ENCODE measurements at regions not wholly inside any gene's neighbourhood (a gene's known extent, or its start where the extent isn't known, plus 50 kb on each side); places are given as distances from the start of the nearest gene placed in this dataset.

DNA sequence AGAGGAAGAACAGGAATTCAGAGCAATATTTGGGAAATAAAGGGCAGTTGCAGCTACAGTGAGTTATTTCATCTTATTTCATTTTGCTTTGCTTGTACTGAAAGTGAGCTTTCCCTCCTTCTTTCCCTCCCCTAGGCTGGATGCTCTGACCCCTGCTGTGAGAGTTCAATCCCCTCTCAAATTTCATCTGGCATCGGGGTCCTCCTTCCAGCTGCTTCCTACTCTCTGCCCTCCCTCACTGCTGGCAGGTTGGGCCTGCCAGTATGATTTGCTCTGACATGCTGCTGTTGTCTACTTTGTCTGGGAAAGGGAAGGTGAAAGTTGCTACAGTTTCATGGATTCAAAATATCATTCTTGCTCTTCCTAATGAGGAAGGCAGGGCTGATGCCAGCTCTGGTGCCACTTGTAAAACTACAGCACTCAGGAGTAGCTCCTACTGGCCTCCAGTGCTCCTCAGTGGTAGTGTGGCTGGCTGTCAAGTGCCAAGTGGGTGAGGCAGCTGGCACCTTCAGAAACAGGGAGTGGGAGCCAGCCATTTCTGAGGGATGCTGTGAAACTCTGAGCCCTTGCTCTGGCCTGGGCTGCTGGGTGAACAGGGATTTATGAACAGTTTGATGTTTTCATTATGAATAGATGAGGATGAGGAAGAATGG is 408.6 kb downstream of the HAPSTR1 start (continued):
- TF ChIP-seq, protein P1, sequence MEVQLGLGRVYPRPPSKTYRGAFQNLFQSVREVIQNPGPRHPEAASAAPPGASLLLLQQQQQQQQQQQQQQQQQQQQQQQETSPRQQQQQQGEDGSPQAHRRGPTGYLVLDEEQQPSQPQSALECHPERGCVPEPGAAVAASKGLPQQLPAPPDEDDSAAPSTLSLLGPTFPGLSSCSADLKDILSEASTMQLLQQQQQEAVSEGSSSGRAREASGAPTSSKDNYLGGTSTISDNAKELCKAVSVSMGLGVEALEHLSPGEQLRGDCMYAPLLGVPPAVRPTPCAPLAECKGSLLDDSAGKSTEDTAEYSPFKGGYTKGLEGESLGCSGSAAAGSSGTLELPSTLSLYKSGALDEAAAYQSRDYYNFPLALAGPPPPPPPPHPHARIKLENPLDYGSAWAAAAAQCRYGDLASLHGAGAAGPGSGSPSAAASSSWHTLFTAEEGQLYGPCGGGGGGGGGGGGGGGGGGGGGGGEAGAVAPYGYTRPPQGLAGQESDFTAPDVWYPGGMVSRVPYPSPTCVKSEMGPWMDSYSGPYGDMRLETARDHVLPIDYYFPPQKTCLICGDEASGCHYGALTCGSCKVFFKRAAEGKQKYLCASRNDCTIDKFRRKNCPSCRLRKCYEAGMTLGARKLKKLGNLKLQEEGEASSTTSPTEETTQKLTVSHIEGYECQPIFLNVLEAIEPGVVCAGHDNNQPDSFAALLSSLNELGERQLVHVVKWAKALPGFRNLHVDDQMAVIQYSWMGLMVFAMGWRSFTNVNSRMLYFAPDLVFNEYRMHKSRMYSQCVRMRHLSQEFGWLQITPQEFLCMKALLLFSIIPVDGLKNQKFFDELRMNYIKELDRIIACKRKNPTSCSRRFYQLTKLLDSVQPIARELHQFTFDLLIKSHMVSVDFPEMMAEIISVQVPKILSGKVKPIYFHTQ (CRISPR knock-in tag; IDR thresholded peaks at IDR 0.05) = no peak

DNA sequence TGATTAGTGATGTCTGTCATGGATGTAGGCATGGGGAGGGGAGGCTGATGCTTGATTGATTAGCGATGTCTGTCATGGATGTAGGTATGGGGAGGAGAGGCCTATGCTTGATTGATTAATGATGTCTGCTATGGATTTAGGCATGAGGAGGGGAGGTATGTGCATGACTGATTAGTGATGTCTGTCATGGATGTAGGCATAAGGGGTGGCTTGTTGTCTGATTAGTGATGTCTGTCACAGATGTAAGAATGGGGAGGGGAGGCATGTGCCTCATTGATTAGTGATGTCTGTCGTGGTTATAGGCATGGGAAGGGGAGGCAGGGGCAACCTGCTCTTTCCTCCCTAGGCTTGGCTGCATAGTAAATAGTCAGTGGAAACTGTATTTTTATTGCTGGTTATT is 409.4 kb downstream of the HAPSTR1 start:
- ATAC-seq (no peak; the same call in 1 of the 2 replicates), DNase-seq (ENCODE audit: low spot score) (no peak)
- peaks cover 38% of the 10 kb centered on the region for H3K4me1 Mint-ChIP-seq
- ChIA-PET CTCF (no interaction called here), POLR2A (no interaction called here)
- peaks cover 22% of the 10 kb centered on the region for H3K9me3 Mint-ChIP-seq
- TF ChIP-seq, protein P2, sequence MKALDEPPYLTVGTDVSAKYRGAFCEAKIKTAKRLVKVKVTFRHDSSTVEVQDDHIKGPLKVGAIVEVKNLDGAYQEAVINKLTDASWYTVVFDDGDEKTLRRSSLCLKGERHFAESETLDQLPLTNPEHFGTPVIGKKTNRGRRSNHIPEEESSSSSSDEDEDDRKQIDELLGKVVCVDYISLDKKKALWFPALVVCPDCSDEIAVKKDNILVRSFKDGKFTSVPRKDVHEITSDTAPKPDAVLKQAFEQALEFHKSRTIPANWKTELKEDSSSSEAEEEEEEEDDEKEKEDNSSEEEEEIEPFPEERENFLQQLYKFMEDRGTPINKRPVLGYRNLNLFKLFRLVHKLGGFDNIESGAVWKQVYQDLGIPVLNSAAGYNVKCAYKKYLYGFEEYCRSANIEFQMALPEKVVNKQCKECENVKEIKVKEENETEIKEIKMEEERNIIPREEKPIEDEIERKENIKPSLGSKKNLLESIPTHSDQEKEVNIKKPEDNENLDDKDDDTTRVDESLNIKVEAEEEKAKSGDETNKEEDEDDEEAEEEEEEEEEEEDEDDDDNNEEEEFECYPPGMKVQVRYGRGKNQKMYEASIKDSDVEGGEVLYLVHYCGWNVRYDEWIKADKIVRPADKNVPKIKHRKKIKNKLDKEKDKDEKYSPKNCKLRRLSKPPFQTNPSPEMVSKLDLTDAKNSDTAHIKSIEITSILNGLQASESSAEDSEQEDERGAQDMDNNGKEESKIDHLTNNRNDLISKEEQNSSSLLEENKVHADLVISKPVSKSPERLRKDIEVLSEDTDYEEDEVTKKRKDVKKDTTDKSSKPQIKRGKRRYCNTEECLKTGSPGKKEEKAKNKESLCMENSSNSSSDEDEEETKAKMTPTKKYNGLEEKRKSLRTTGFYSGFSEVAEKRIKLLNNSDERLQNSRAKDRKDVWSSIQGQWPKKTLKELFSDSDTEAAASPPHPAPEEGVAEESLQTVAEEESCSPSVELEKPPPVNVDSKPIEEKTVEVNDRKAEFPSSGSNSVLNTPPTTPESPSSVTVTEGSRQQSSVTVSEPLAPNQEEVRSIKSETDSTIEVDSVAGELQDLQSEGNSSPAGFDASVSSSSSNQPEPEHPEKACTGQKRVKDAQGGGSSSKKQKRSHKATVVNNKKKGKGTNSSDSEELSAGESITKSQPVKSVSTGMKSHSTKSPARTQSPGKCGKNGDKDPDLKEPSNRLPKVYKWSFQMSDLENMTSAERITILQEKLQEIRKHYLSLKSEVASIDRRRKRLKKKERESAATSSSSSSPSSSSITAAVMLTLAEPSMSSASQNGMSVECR (CRISPR knock-in tag; IDR thresholded peaks at IDR 0.05; ENCODE audit: borderline replicate concordance) = no peak
- TF ChIP-seq, protein P1 (CRISPR knock-in tag; IDR thresholded peaks at IDR 0.05) = no peak
- TF ChIP-seq ZNF138 (CRISPR knock-in tag; conservative IDR thresholded peaks at IDR 0.05) = no peak
- TF ChIP-seq, protein P3, sequence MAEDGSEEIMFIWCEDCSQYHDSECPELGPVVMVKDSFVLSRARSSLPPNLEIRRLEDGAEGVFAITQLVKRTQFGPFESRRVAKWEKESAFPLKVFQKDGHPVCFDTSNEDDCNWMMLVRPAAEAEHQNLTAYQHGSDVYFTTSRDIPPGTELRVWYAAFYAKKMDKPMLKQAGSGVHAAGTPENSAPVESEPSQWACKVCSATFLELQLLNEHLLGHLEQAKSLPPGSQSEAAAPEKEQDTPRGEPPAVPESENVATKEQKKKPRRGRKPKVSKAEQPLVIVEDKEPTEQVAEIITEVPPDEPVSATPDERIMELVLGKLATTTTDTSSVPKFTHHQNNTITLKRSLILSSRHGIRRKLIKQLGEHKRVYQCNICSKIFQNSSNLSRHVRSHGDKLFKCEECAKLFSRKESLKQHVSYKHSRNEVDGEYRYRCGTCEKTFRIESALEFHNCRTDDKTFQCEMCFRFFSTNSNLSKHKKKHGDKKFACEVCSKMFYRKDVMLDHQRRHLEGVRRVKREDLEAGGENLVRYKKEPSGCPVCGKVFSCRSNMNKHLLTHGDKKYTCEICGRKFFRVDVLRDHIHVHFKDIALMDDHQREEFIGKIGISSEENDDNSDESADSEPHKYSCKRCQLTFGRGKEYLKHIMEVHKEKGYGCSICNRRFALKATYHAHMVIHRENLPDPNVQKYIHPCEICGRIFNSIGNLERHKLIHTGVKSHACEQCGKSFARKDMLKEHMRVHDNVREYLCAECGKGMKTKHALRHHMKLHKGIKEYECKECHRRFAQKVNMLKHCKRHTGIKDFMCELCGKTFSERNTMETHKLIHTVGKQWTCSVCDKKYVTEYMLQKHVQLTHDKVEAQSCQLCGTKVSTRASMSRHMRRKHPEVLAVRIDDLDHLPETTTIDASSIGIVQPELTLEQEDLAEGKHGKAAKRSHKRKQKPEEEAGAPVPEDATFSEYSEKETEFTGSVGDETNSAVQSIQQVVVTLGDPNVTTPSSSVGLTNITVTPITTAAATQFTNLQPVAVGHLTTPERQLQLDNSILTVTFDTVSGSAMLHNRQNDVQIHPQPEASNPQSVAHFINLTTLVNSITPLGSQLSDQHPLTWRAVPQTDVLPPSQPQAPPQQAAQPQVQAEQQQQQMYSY (CRISPR knock-in tag; IDR thresholded peaks at IDR 0.05) = no peak
- TF ChIP-seq, protein P4, sequence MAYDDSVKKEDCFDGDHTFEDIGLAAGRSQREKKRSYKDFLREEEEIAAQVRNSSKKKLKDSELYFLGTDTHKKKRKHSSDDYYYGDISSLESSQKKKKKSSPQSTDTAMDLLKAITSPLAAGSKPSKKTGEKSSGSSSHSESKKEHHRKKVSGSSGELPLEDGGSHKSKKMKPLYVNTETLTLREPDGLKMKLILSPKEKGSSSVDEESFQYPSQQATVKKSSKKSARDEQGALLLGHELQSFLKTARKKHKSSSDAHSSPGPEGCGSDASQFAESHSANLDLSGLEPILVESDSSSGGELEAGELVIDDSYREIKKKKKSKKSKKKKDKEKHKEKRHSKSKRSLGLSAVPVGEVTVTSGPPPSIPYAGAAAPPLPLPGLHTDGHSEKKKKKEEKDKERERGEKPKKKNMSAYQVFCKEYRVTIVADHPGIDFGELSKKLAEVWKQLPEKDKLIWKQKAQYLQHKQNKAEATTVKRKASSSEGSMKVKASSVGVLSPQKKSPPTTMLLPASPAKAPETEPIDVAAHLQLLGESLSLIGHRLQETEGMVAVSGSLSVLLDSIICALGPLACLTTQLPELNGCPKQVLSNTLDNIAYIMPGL (CRISPR knock-in tag; IDR thresholded peaks at IDR 0.05) = no peak
- TF ChIP-seq, protein P5, sequence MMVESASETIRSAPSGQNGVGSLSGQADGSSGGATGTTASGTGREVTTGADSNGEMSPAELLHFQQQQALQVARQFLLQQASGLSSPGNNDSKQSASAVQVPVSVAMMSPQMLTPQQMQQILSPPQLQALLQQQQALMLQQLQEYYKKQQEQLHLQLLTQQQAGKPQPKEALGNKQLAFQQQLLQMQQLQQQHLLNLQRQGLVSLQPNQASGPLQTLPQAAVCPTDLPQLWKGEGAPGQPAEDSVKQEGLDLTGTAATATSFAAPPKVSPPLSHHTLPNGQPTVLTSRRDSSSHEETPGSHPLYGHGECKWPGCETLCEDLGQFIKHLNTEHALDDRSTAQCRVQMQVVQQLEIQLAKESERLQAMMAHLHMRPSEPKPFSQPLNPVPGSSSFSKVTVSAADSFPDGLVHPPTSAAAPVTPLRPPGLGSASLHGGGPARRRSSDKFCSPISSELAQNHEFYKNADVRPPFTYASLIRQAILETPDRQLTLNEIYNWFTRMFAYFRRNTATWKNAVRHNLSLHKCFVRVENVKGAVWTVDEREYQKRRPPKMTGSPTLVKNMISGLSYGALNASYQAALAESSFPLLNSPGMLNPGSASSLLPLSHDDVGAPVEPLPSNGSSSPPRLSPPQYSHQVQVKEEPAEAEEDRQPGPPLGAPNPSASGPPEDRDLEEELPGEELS (CRISPR knock-in tag; IDR thresholded peaks at IDR 0.05) = no peak
- H3K27me3 Mint-ChIP-seq (ENCODE audit: low read depth) = no peaks in the 10 kb centered on the region; the same call in 1 of the 2 replicates
- H3K27ac Mint-ChIP-seq = no peak overlapping the region
- no peak overlapping the region for H3K4me3 Mint-ChIP-seq
- H3K36me3 Mint-ChIP-seq = peaks cover 5% of the 10 kb centered on the region

Measured in WTC11 (cell line).